Anterior cingulate cortex (tissue), 58 donors: ENCODE measurements at regions not wholly inside any gene's neighbourhood (a gene's known extent, or its start where the extent isn't known, plus 50 kb on each side); places are given as distances from the start of the nearest gene placed in this dataset.
"Not testable (repeated sequence)": the region's sequence is repeated elsewhere in the genome, so short reads cannot be mapped to it uniquely, and the experiment has no call there.

Source experiments
- DNase-seq, 58 donors: peaks; one replicate each; lab custom pipeline; 2025; lab: John Stamatoyannopoulos, UW

DNA sequence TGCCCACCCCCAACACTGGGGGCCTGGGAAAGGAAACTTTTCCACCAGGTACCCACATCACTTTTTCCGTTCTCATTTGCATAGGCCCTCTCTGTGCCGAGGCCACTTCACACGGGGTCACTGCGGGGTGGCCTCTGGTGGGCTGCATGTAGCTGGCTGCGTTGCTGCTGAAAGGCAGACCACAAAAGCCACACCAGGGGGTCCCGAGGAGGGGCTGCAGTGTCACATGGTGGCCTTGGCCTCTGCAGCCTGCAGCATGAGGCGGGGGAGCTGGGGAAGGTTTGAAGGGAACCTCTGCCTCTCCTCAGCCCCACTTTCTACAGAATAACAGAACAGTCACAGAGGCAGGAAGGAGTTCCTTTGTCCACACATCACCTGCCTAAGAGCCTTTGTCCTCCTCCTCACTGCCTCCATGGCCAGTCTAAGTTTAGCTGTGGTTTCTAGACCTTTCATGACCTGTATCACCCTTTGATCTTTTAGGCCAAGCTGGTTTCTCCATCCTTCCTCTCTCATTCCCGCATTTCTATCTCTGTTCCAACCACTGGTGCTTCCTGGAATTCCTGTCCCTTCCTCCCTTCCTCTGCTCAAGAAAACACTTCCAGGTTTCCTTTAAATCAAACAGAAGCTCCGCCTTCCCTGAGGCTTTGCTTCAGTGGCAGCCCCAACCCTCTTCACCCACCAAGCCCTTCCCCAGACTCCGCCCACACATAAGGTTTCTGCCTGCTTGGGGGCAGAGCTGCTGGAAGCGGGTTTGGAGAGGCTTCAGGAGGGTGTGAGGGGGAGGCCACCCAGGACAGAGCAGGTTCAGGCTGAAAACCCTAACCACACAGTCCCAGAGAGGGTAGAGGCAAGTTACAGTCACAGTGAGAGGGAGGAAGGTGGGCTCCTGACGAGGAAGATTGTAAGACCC, 150.7 kb upstream of the TLE3 start:
- no peak for DNase-seq

DNA sequence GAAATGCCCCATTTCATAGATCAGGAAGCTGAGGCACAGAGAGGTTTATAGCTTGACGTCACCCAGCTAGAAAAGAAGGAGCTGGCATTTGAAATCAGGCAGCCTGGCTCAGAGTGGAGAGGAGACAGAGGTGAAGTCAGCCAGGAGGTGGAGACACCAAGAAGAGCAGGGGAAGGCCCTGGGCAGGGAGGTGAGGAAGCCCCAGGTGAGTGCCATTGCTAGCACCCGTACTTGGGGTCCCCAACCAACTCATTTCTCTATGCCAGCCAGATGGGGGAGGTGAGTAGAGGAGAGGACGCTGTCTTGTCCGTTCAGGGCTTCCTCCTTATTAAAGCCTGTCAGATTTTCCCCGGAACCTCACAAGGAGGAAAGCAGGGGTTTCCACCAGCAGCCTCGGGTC, 149.6 kb upstream of the TLE3 start:
- no peak for DNase-seq

GRCh38 chr15:70246623-70247220, 149.0 kb upstream of the TLE3 start:
- no peak for DNase-seq

DNA sequence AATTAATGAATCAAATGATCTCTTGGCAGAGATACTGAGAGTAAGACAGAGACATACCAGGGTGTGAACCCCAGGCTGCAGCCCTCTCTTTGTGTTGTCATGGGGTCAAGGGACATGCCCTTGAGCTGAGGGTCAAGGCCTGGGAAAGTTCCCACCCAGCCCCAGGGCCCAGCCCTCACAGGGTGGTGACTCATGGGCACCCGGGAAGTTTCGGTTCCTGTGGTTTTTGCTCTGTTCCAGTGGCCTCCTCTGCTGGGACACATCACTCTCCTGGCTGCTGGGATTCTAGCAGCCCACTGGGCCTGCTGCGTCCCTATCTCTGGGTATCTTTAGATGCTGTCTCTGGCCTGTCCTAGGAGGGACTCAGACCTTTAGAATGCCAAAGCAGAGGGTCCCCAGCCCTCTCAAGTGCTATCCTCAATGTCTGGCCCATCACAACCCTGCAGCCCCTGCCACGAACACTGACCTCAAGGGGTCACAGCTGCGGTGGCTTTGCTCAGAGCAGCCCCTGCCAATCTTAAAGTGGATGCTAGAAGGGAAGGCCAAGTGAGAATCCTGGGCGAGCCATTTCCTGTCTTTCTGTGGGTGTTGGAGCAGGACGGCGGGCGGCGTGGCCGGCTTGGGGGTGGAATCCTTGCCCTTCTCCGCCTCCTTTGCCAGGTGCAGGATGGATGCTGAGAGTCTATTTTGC, 148.4 kb upstream of the TLE3 start:
- peak in 6 of 58 donors; percentile 11 to 37 (median 20) for DNase-seq

DNA sequence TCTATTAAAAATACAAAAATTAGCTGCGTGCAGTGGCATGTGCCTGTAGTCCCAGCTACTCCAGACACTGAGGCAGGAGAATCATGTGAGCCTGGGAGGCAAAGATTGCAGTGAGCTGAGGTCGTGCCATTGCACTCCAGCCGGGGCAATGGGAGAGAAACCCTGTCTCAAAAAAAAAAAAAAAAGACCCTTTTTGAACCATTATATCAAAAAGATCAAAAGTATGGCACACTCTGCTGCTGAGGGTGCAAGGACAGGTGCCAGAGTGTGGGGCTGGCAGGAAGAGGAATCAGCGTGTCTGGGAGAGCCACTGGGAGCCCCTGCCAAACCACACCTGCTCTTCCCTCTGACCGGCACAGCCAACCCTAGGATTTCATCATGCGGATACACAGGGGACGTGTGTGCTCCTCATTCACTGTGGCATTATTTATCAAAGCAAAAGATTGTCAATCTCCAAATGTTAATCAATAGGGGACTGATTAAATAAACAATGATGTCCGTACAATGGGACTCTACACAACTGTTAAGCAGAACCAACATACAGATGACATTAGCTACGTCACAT, 147.3 kb upstream of the TLE3 start:
- DNase-seq: no peak

DNA sequence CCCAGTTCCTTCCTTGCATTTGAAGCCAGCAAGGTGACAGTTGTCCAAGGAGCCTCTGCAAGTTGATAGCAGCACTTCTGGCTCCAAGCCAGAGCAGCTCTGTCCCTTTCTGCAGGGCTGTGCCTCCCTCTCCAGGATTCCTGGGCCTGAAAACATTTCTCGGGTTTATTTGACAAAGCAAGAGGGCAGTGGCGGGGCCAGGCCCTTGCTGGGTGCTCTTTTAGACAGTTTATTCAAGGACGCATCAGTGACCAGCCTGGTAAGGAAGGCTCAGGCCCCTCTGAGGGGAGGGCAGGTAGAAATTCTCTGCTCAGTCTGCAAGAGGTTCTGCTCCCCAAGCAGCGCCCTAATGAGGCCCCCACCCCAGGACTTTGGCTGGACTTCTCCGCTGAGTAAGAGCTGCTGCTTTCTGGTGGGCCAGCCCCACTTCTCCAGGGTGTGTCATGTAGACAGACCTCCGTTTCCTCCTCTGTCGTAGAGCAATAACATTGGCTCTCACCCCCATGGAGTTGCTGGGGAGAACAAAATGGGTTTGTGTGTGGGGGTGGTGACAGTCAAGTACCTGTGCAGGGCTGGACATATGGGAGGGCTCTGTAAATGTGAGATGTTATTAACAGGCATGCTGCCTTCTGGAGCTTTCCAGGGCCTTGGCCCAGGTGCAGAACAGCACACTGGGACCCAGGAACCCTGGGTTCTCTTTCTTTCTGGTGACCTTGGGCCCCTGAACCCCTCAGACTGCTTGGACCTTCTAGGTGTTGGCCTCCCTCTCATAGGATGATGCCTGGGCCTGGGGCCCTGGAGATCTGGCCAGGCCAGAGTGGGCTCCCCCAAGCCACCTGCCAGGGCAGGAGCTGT, 146.2 kb upstream of the TLE3 start:
- DNase-seq: no peak

DNA sequence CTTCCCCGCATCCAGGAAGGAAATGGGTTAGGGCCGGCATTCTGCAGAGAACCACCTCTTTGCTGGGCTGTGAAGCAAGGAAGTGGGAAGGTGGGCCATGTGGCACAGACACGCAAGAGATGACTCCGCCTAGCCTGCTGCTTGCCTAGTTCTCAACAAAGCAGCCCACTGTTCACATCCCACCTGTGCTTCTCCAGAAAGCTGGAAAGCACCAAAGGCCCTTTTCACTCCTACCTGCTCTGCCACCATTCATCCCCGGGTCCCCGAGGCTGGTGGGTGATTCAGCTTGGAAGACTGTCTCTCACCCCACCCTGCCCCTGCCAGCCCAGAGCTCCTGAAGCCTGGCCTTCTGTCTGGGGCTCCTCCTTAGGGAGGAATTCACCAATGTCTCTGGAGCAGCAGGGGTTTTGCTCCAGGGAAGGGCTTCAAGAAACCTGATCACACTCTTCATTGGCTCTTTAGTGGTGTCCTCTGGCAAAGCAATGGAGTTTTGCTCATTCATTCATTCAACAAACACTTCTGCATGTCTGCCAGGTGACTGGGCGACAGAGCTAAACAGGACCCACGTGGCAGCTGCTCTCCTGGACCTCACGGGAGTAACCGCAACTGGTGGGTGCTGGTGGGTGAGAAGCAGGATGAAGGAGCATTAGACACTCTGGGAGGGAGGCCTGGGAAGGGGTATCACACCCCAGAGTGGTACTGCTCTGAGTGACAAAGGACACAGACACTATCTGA, 145.4 kb upstream of the TLE3 start:
- no peak for DNase-seq

- no peak for DNase-seq
These were observed 144.0 kb upstream of the TLE3 start for GRCh38 chr15:70241561-70242320.

- DNase-seq: no peak
These were observed 143.2 kb upstream of the TLE3 start for GRCh38 chr15:70240820-70241430.

GRCh38 chr15:70240082-70240481, 142.4 kb upstream of the TLE3 start:
- DNase-seq: no peak

DNA sequence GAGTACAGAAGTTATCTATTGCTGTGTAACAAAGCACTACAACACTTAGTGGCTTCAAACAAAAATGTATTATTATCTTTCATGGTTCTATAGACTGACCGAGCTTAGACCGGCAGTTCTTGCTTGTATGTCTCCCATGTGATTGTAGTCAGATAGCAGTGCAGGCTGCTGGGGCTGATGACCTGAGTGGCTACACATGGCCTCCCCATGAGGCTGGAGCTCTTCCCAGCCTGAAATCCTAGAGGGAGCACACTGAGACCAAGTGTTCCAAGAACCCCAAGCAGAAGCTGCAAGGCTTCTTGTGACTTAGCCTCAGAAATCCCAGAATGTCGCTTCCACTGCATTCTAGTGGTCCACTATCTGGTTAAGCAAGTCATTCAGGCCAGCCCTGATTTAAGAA, 141.2 kb upstream of the TLE3 start:
- DNase-seq: no peak

DNA sequence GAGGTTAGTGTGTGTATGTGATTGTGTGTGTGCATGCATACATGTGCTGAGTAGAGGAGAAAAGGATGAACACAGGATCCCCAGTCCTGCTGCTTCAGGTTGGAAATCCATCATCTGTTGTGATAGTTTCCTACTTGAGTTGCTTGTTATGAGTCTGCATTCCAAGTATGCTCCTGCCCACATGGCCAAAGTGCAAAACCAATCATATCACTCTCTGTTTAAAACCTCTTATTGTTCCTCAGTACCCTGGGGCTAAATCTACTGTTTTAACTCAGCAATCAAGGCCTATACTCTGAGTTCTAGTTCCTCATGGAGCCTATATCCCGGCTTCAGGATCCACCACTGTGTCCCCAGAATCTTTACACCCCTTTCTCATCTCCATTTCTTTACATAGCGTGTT, 139.9 kb upstream of the TLE3 start:
- DNase-seq: no peak

- DNase-seq: no peak
These were observed 138.8 kb upstream of the TLE3 start for GRCh38 chr15:70236341-70237086.

DNA sequence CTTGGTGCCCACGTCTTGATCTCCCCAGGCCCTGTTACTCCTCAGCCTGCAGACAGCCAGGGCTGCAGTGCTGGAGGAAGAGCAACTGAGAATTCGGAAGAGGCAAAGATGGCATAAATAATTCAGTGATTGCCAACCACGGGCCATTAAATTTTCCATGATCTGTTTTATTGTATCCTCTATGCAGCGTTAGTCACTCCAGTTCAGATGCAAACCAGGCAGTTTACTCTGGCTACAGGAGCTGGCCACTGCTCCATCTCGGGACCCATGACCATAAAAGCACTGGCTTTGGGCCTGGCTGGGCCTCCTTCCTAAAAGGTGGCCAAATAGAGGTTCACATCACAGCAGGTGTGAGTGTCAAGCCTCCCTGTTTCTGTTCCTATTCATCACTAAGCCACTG, 137.6 kb upstream of the TLE3 start:
- no peak for DNase-seq

GRCh38 chr15:70234256-70234905, 136.7 kb upstream of the TLE3 start:
- no peak for DNase-seq

DNA sequence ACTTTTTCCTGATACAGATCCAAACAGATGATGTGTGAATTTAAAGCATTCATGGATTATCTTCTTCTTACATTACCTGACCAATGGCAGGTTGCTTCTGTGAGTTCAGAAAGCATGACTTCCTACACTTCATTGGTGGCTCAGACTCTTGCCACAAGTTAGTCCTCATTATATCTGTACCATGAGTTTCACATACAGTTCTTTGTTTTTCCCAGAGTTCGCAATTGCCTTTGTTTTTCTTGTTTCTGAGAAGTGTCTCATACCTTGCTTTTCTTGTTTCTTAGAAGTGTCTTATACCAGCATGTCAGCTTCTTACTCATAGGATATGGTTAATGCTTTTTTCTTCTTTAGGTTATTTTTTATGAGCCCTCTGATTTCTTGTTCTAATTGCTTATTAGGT, 133.8 kb upstream of the TLE3 start:
- DNase-seq: no peak

GRCh38 chr15:70227918-70228317, 130.2 kb upstream of the TLE3 start:
- not testable (repeated sequence) for DNase-seq
